CD14-positive monocyte (primary cell): ENCODE measurements at regions not wholly inside any gene's neighbourhood (a gene's known extent, or its start where the extent isn't known, plus 50 kb on each side); places are given as distances from the start of the nearest gene placed in this dataset.

Experiments used
- DNase-seq, 3 donors: peaks; one replicate each; pipeline ENCODE4 v3.0.0-alpha.2; 2011 to 2022
- H2AFZ ChIP-seq: 2 replicates; pipeline ENCODE4 v1.6.0; 2012; ENCODE audit warnings: mild to moderate bottlenecking, low read depth, low read length, inconsistent platforms; ENCODE audit not compliant: insufficient read depth, poor library complexity, severe bottlenecking
- H3K27ac ChIP-seq, 2 donors: 1 replicate in 1 of 2; 2 replicates in 1 of 2; pipeline ENCODE4 v1.5.1; 2012 to 2013; ENCODE audit warnings: low read length in 2 of 2, control low read depth in 1 of 2, inconsistent platforms in 1 of 2, low read depth in 1 of 2, mild to moderate bottlenecking in 1 of 2
- H3K27me3 ChIP-seq, 2 donors: one replicate each; pipeline versions ENCODE4 v1.6.0 to v1.6.1; 2011 to 2013; ENCODE audit warnings: low read length in 2 of 2; ENCODE audit not compliant: control insufficient read depth in 2 of 2, insufficient read depth in 2 of 2
- H3K36me3 ChIP-seq, 2 donors: replicated peaks in 1 of 2; 1 replicate in 1 of 2; 2 replicates in 1 of 2; pipeline versions ENCODE4 v1.5.1 to v1.6.1; 2012 to 2013; ENCODE audit warnings: low read length in 2 of 2, control low read depth in 1 of 2, inconsistent platforms in 1 of 2, mild to moderate bottlenecking in 1 of 2; ENCODE audit not compliant: insufficient read depth in 2 of 2, control insufficient read depth in 1 of 2
- H3K4me1 ChIP-seq, 2 donors: 1 replicate in 1 of 2; 2 replicates in 1 of 2; pipeline versions ENCODE4 v1.5.1 to v1.6.1; 2012 to 2013; ENCODE audit warnings: low read length in 2 of 2, control low read depth in 1 of 2, inconsistent platforms in 1 of 2, mild to moderate bottlenecking in 1 of 2, moderate library complexity in 1 of 2; ENCODE audit not compliant: insufficient read depth in 2 of 2, control insufficient read depth in 1 of 2
- H3K4me2 ChIP-seq: replicated peaks from 2 replicates; pipeline ENCODE3; 2012; ENCODE audit warnings: low read length, moderate library complexity, mild to moderate bottlenecking; ENCODE audit not compliant: poor library complexity, severe bottlenecking; ENCODE audit errors: extremely low read depth
- H3K4me3 ChIP-seq, 3 experiments: fragments of 200-600 bp in 1 of 3; sonication (generic) in 1 of 3; replicated peaks in 1 of 3; 1 replicate in 2 of 3; 2 replicates in 1 of 3; pipeline ENCODE4 v1.5.1; 2011 to 2013; ENCODE audit warnings: low read length in 3 of 3, mild to moderate bottlenecking in 3 of 3, control low read depth in 2 of 3, low read depth in 2 of 3, inconsistent platforms in 1 of 3, moderate library complexity in 1 of 3
- H3K79me2 ChIP-seq: 2 replicates; pipeline ENCODE4 v1.6.0; 2012; ENCODE audit warnings: mild to moderate bottlenecking, control low read depth, inconsistent platforms, low read length, moderate library complexity; ENCODE audit not compliant: insufficient read depth
- H3K9ac ChIP-seq: 2 replicates; pipeline ENCODE4 v1.6.0; 2017; ENCODE audit warnings: low read length, mild to moderate bottlenecking; ENCODE audit not compliant: insufficient read depth, poor library complexity, severe bottlenecking
- H3K9me3 ChIP-seq, 2 donors: replicated peaks in 1 of 2; 1 replicate in 1 of 2; 2 replicates in 1 of 2; pipeline versions ENCODE4 v1.5.1 to v1.6.1; 2012 to 2013; ENCODE audit warnings: low read length in 2 of 2, control low read depth in 1 of 2; ENCODE audit not compliant: control insufficient read depth in 1 of 2, insufficient read depth in 1 of 2
- H4K20me1 ChIP-seq: 2 replicates; pipeline ENCODE4 v1.6.0; 2012; ENCODE audit warnings: mild to moderate bottlenecking, low read length, control low read depth, moderate library complexity; ENCODE audit not compliant: insufficient read depth
- H3K27ac Mint-ChIP-seq, 7 donors: one replicate each; pipeline ENCODE4 v1.8.0; 2020; ENCODE audit warnings: mild to moderate bottlenecking in 7 of 7, mixed read lengths in 7 of 7, moderate library complexity in 6 of 7, inconsistent platforms in 2 of 7
- H3K27me3 Mint-ChIP-seq, 3 donors: one replicate each; pipeline ENCODE4 v1.8.0; 2021 to 2022; ENCODE audit warnings: low read depth in 3 of 3, mild to moderate bottlenecking in 3 of 3, mixed read lengths in 3 of 3, moderate library complexity in 3 of 3, inconsistent platforms in 1 of 3
- H3K36me3 Mint-ChIP-seq, 2 donors: one replicate each; pipeline ENCODE4 v1.8.0; 2020; ENCODE audit warnings: mixed read lengths in 2 of 2, inconsistent platforms in 1 of 2, mild to moderate bottlenecking in 1 of 2
- H3K4me1 Mint-ChIP-seq: one replicate; pipeline ENCODE4 v1.8.0; 2020; ENCODE audit warnings: mild to moderate bottlenecking, mixed read lengths
- H3K4me3 Mint-ChIP-seq, 2 donors: one replicate each; pipeline ENCODE4 v1.8.0; 2020; ENCODE audit warnings: mild to moderate bottlenecking in 2 of 2, mixed read lengths in 2 of 2, moderate library complexity in 1 of 2
- H3K9me3 Mint-ChIP-seq, 7 donors: one replicate each; pipeline ENCODE4 v1.8.0; 2020 to 2022; ENCODE audit warnings: mixed read lengths in 7 of 7, mild to moderate bottlenecking in 6 of 7, moderate library complexity in 6 of 7, inconsistent platforms in 2 of 7
- CTCF ChIP-seq: fragments of 200-600 bp; IDR thresholded peaks from one replicate; pipeline ENCODE4 v1.8.0; 2022; ENCODE audit warnings: antibody characterized with exemption, mild to moderate bottlenecking
- WGBS: methylation state at CpG from one replicate; pipeline ENCODE4 v1.1.5; 2013; ENCODE audit warnings: missing lambda C conversion rate; ENCODE audit not compliant: insufficient coverage; 5-methylcytosine and 5-hydroxymethylcytosine counted together
- intact Hi-C, 2 donors: fragments of 100-400 bp; cut with micrococcal nuclease; formaldehyde crosslinking; loops; one replicate each; pipeline versions ENCODE4 v1.15.0 to v1.15.1; 2023

DNA sequence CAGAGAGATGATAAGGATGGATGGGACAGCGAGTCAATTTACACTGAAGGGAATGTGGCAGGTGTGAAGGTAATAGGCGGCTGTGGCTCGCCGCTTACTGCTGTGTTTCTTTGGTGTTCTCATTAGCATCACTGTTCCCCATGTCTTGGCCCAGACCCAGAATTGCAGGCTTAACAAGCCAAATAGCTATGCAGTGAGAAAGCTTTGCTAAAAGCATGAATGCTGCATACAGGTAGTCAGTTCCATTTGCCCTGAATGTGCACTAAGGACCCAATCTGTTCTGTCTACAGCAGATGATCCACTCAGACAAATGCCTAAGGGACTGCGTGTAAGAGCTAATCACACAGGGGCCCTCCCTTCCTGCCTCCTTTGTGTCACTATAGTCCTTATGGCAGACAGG, 262.6 kb downstream of the DCDC2C start:
- no peak overlapping the region for H3K4me2 ChIP-seq
- H3K36me3 Mint-ChIP-seq: no peaks in the 10 kb centered on the region
- H3K27me3 Mint-ChIP-seq: peaks cover 0 to 2% (median 1%) of the 10 kb centered on the region in 3 donors
- no peaks in the 10 kb centered on the region for H3K36me3 ChIP-seq
- H3K27ac ChIP-seq: no peak overlapping the region
- no peaks in the 10 kb centered on the region for H3K4me1 Mint-ChIP-seq
- no peak overlapping the region for H3K27ac Mint-ChIP-seq
- peaks cover 0 to 5% (median 0%) of the 10 kb centered on the region in 7 donors for H3K9me3 Mint-ChIP-seq
- no peaks in the 10 kb centered on the region for H3K4me1 ChIP-seq
- no peak for DNase-seq
- H3K79me2 ChIP-seq: no peaks in the 10 kb centered on the region
- 91% methylated on average over 4 of the region's 5 CpGs for WGBS
- no peaks in the 10 kb centered on the region for H3K9me3 ChIP-seq
- no peak overlapping the region for H3K9ac ChIP-seq
- H4K20me1 ChIP-seq: no peaks in the 10 kb centered on the region
- TF ChIP-seq CTCF: no peak
- H2AFZ ChIP-seq: no peak overlapping the region
- intact Hi-C loops: no loop called here
- H3K4me3 Mint-ChIP-seq: no peak overlapping the region
- H3K27me3 ChIP-seq: no peaks in the 10 kb centered on the region
- no peak overlapping the region for H3K4me3 ChIP-seq

- Histone ChIP-seq H3K4me3 (no peak overlapping the region), H4K20me1 (no peaks in the 10 kb centered on the region), H3K4me2 (no peak overlapping the region), H3K27me3 (no peaks in the 10 kb centered on the region), H3K27ac (no peak overlapping the region), H3K36me3 (no peaks in the 10 kb centered on the region), H3K4me1 (no peaks in the 10 kb centered on the region), H3K79me2 (no peaks in the 10 kb centered on the region), H3K9me3 (peaks cover 0 to 4% of the 10 kb centered on the region in 2 donors), H2AFZ (no peak overlapping the region), H3K9ac (no peak overlapping the region)
- DNase-seq: no peak
- peaks cover 0 to 2% (median 0%) of the 10 kb centered on the region in 3 donors for H3K27me3 Mint-ChIP-seq
- H3K9me3 Mint-ChIP-seq: peaks cover 0 to 4% (median 0%) of the 10 kb centered on the region in 7 donors
- H3K27ac Mint-ChIP-seq: no peak overlapping the region
- intact Hi-C loops: no loop called here
- no peak for TF ChIP-seq CTCF
- no peak overlapping the region for H3K4me3 Mint-ChIP-seq
- 86% methylated on average over 4 of the region's 5 CpGs for whole genome bisulfite sequencing
- no peaks in the 10 kb centered on the region for H3K4me1 Mint-ChIP-seq
- no peaks in the 10 kb centered on the region for H3K36me3 Mint-ChIP-seq
Measured at GRCh38 chr2:3966470-3966869, 263.1 kb downstream of the DCDC2C start.
